ENCODE measurements at regions not wholly inside any gene's neighbourhood (a gene's known extent, or its start where the extent isn't known, plus 50 kb on each side); places are given as distances from the start of the nearest gene placed in this dataset.

- TF ChIP-seq TP53 (CRISPR knock-in tag; IDR thresholded peaks at IDR 0.05) (no peak), ZNF281 (CRISPR knock-in tag; IDR thresholded peaks at IDR 0.05) (no peak), ATF3 (CRISPR knock-in tag; conservative IDR thresholded peaks at IDR 0.05) (no peak), ATF6 (CRISPR knock-in tag; IDR thresholded peaks at IDR 0.05) (no peak), HMGXB4 (CRISPR knock-in tag; IDR thresholded peaks at IDR 0.05) (no peak), USF1 (CRISPR knock-in tag; IDR thresholded peaks at IDR 0.05) (no peak), ATF2 (CRISPR knock-in tag; IDR thresholded peaks at IDR 0.05; ENCODE audit: borderline replicate concordance, low read depth) (no peak), ZMAT4 (CRISPR knock-in tag; IDR thresholded peaks at IDR 0.05) (no peak), CREM (CRISPR knock-in tag; IDR thresholded peaks at IDR 0.05) (no peak), JUN (CRISPR knock-in tag; IDR thresholded peaks at IDR 0.05) (no peak)
Observed at GRCh38 chr7:18154726-18155125, 127.1 kb upstream of the PRPS1L1 start (continued).

GRCh38 chr7:18157233-18157632, 129.6 kb upstream of the PRPS1L1 start:
- no peak for TF ChIP-seq ETV6 (CRISPR knock-in tag; IDR thresholded peaks at IDR 0.05)
- TF ChIP-seq FOXP1 (CRISPR knock-in tag; IDR thresholded peaks at IDR 0.05; ENCODE audit: borderline replicate concordance) = no peak
- TF ChIP-seq ZNF263 (CRISPR knock-in tag; IDR thresholded peaks at IDR 0.05; ENCODE audit: low read depth) = no peak
- TF ChIP-seq CREB1 (CRISPR knock-in tag; IDR thresholded peaks at IDR 0.05) = no peak
- no peak for TF ChIP-seq JUN (CRISPR knock-in tag; IDR thresholded peaks at IDR 0.05)
- no peak for TF ChIP-seq ATF6 (CRISPR knock-in tag; IDR thresholded peaks at IDR 0.05)
- no peak for TF ChIP-seq ZNF219 (CRISPR knock-in tag; IDR thresholded peaks at IDR 0.05; ENCODE audit: borderline replicate concordance)
- no peak for TF ChIP-seq MYBL2 (CRISPR knock-in tag; IDR thresholded peaks at IDR 0.05)
- no peak overlapping the region for H3K27ac Mint-ChIP-seq
- H3K9me3 Mint-ChIP-seq = peaks cover 5% of the 10 kb centered on the region
- no peak for ATAC-seq
- H3K4me1 Mint-ChIP-seq = peaks cover 11% of the 10 kb centered on the region
- H3K36me3 Mint-ChIP-seq = no peaks in the 10 kb centered on the region
- no peak for DNase-seq (ENCODE audit: low spot score)
- no peak overlapping the region for H3K4me3 Mint-ChIP-seq
- no peaks in the 10 kb centered on the region for H3K27me3 Mint-ChIP-seq (ENCODE audit: low read depth)
- ChIA-PET CTCF (no interaction called here), POLR2A (no interaction called here)
